ENCODE measurements at regions not wholly inside any gene's neighbourhood (a gene's known extent, or its start where the extent isn't known, plus 50 kb on each side); places are given as distances from the start of the nearest gene placed in this dataset.

DNA sequence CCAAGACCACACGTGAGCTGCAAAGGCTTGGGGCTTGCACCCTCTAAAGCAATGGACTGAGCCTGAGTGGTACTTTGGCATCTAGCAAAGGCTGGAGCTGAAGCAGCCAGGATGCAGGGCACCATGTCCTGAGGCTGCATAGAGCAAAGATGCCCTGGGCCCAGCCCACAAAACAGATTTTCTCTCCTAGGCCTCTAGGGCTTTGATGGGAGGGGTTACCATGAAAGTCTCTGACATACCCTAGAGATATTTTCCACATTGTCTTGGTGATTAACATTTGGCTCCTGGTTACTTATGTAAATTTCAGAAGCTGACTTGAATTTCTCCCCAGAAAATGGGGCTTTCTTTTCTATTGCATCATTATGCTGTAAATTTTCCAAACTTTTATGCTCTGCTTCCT is 438.3 kb downstream of the SLC16A7 start:
- TF ChIP-seq EZH2 (IDR thresholded peaks at IDR 0.05; ENCODE audit: insufficient read depth, poor library complexity, severe bottlenecking) (no peak), EZH2phosphoT487 (IDR thresholded peaks at IDR 0.05; ENCODE audit: insufficient read depth, low read depth) (no peak)
